ENCODE measurements at regions not wholly inside any gene's neighbourhood (a gene's known extent, or its start where the extent isn't known, plus 50 kb on each side); places are given as distances from the start of the nearest gene placed in this dataset.
"Not testable (repeated sequence)": the region's sequence is repeated elsewhere in the genome, so short reads cannot be mapped to it uniquely, and the experiment has no call there.

DNA sequence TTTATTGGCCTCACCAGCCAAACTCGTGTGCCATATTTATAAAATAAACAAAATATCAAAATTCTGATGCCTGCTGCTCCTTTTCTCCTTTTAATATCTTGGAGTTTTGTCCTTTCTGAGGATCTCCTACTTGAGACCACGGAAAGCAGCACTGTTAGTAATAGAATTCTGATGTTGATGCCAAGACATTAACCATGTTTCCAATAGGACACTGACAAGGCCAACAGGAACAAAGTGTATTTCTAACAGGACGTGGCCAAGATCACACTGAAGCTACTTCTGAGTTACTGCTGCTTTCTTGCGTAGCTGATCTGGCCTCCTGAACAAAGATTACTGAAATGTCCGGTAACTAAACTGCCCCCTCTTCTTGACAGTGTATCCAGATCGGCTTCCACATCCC, 848.5 kb downstream of the TTLL7 start:
- TF ChIP-seq EP300, POLR2A (IDR thresholded peaks at IDR 0.05): not testable (repeated sequence)
